ENCODE measurements at regions not wholly inside any gene's neighbourhood (a gene's known extent, or its start where the extent isn't known, plus 50 kb on each side); places are given as distances from the start of the nearest gene placed in this dataset.

DNA sequence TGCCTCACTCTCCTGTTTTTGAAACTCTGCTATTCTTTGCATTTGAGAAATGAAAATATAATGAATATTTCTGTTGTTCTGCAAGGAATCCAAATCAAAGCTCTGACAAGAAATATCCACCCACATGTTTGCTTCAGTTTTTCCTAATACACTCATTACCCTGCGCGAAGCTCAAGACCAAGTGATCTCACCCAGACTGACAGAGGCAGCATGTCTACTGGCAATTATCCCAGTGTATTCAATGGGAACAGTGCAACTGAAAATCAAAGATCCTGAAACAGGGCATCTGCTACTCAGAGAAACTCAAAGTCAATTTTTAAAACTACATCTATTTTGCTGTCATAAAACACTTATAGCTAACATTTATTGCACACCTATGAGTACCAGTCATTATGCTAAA lies 321.0 kb upstream of the LRRC7 start:
- Histone ChIP-seq H3K36me3 (no peaks in the 10 kb centered on the region), H3K4me3 (no peak overlapping the region), H3K27me3 (replicated peaks in 1 of 7) (no peaks in the 10 kb centered on the region), H3K9me3 (no peaks in the 10 kb centered on the region), H3K27ac (no peak overlapping the region), H3K4me1 (no peaks in the 10 kb centered on the region)
- no peak for DNase-seq
- no peak for TF ChIP-seq POLR2A (IDR thresholded peaks at IDR 0.05)
- WGBS, 5 donors: 78 to 90% (median 88%) methylated on average over 2 of the region's 2 CpGs
- intact Hi-C loops (cut with DNase I; ENCODE audit: low total_unique reads): no loop called here

DNA sequence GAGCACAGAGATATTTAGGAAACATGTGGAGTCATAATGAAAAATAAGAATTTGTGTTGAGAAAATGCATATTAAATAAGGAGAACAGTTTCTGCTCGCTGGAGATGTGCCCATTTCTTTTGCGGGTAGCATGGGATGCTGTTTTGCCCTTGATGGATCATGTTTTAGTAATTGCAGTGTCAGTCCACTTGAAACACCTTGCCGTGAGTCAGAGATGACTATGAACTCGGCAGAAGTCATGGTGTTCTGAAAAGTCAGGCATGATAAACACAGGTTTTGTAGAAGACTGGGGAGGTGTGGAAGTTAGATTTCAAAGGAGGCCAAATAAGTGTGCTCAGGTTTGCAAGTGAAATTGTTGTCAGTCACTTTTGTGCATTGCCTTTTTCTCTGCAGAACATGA lies 315.0 kb upstream of the LRRC7 start:
- H3K4me1 ChIP-seq: no peaks in the 10 kb centered on the region
- no peak for DNase-seq
- H3K27me3 ChIP-seq (replicated peaks in 1 of 7): no peaks in the 10 kb centered on the region
- intact Hi-C loops (cut with DNase I; ENCODE audit: low total_unique reads): no loop called here
- H3K4me3 ChIP-seq: no peak overlapping the region
- TF ChIP-seq POLR2AphosphoS5 (IDR thresholded peaks at IDR 0.05) (no peak), POLR2A (IDR thresholded peaks at IDR 0.05) (no peak)
- TF ChIP-seq, protein P1, sequence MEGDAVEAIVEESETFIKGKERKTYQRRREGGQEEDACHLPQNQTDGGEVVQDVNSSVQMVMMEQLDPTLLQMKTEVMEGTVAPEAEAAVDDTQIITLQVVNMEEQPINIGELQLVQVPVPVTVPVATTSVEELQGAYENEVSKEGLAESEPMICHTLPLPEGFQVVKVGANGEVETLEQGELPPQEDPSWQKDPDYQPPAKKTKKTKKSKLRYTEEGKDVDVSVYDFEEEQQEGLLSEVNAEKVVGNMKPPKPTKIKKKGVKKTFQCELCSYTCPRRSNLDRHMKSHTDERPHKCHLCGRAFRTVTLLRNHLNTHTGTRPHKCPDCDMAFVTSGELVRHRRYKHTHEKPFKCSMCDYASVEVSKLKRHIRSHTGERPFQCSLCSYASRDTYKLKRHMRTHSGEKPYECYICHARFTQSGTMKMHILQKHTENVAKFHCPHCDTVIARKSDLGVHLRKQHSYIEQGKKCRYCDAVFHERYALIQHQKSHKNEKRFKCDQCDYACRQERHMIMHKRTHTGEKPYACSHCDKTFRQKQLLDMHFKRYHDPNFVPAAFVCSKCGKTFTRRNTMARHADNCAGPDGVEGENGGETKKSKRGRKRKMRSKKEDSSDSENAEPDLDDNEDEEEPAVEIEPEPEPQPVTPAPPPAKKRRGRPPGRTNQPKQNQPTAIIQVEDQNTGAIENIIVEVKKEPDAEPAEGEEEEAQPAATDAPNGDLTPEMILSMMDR (IDR thresholded peaks at IDR 0.05 in 8 of 11, conservative IDR thresholded peaks at IDR 0.05 in 3 of 11): no peak
- H3K27ac ChIP-seq: no peak overlapping the region
- H3K36me3 ChIP-seq: no peaks in the 10 kb centered on the region
- no peaks in the 10 kb centered on the region for H3K9me3 ChIP-seq
- WGBS, 5 donors: 67 to 85% (median 72%) methylated on average over 4 of the region's 4 CpGs

DNA sequence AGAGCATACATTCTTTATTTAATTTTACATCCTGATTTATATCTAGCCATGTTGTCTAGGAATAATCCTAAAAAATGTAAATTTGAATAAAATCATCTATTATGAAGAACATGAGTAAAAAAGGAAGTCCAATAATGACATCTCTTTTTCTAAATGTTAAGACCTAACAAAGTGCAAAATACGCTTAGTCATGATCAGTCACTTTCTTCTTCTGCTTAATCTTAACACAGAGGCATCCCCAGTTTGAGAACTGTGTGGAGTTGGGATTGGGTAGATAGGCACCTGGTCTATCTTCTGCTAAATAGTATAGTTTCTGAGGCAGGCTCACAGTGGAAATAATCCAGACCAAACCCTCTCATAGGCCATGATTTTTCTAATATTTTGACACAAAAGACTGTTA lies 311.7 kb upstream of the LRRC7 start:
- intact Hi-C loops (cut with DNase I; ENCODE audit: low total_unique reads): no loop called here
- Histone ChIP-seq H3K27ac (no peak overlapping the region), H3K36me3 (no peaks in the 10 kb centered on the region), H3K4me3 (no peak overlapping the region), H3K27me3 (replicated peaks in 1 of 7) (no peaks in the 10 kb centered on the region), H3K4me1 (no peaks in the 10 kb centered on the region), H3K9me3 (no peaks in the 10 kb centered on the region)
- TF ChIP-seq, protein P1 (IDR thresholded peaks at IDR 0.05 in 8 of 11, conservative IDR thresholded peaks at IDR 0.05 in 3 of 11): no peak
- TF ChIP-seq POLR2A (IDR thresholded peaks at IDR 0.05): no peak
- no peak for TF ChIP-seq POLR2AphosphoS5 (IDR thresholded peaks at IDR 0.05)
- DNase-seq: no peak
- WGBS, 5 donors: 71 to 87% (median 81%) methylated on average over 1 of the region's 1 CpG

DNA sequence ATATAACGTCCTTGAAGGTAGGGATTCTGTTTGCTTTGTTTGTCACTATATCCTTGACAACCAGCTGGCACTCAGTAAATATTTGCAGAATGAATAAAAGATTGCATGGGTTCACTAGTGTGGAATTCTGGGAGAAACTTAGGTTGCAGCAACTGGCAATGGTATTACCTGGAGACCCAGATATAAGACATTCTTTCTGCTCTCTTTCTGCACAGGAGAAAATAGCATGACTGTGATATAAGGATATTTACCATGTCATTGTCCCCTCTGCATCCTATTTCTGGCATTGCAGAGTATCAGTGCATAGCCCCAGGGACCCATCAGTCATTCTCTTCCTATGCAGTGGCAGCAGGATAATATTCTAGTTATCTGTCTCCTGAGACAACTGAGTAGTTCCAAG lies 308.9 kb upstream of the LRRC7 start:
- TF ChIP-seq, protein P1 (IDR thresholded peaks at IDR 0.05 in 8 of 11, conservative IDR thresholded peaks at IDR 0.05 in 3 of 11): no peak
- TF ChIP-seq POLR2A (IDR thresholded peaks at IDR 0.05) (no peak), POLR2AphosphoS5 (IDR thresholded peaks at IDR 0.05) (no peak)
- Histone ChIP-seq H3K27me3 (replicated peaks in 1 of 7) (no peaks in the 10 kb centered on the region), H3K9me3 (no peaks in the 10 kb centered on the region), H3K4me3 (no peak overlapping the region), H3K4me1 (no peaks in the 10 kb centered on the region), H3K36me3 (no peaks in the 10 kb centered on the region), H3K27ac (no peak overlapping the region)
- DNase-seq: no peak
- WGBS, 5 donors: 61 to 76% (median 68%) methylated on average over 1 of the region's 1 CpG
- intact Hi-C loops (cut with DNase I; ENCODE audit: low total_unique reads): no loop called here

DNA sequence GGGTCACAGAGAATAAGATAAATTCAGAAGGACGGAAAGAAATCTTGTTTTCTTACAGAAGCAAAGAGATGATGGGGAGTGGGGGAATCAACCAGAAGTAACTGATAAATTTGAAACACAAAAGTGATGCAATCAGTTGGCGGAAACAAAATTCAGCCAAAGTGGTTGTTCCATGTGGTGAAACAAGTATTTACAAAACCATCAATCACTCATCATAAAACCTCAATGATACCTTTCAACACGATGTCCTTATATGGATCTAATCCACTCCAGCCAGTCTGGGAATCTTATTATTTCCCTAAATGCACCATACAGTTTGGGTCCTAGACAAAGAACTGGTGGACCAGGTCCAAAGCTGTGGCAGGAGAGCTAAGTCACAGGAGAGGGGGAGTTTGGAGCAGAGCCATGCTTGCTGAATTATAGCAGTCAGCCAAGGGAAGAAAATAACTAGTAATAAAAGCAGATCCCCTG lies 303.8 kb upstream of the LRRC7 start:
- no peak for DNase-seq
- no peak overlapping the region for H3K4me3 ChIP-seq
- TF ChIP-seq, protein P1 (IDR thresholded peaks at IDR 0.05 in 8 of 11, conservative IDR thresholded peaks at IDR 0.05 in 3 of 11): no peak
- TF ChIP-seq POLR2A (IDR thresholded peaks at IDR 0.05) (no peak), POLR2AphosphoS5 (IDR thresholded peaks at IDR 0.05) (no peak)
- 54 to 78% (median 65%) methylated on average over 3 of the region's 3 CpGs for whole genome bisulfite sequencing, 5 donors
- intact Hi-C loops (cut with DNase I; ENCODE audit: low total_unique reads): no loop called here
- H3K27me3 ChIP-seq (replicated peaks in 1 of 7): no peaks in the 10 kb centered on the region
- H3K4me1 ChIP-seq: no peaks in the 10 kb centered on the region
- no peak overlapping the region for H3K27ac ChIP-seq
- H3K9me3 ChIP-seq: no peaks in the 10 kb centered on the region
- no peaks in the 10 kb centered on the region for H3K36me3 ChIP-seq
